ENCODE measurements at regions not wholly inside any gene's neighbourhood (a gene's known extent, or its start where the extent isn't known, plus 50 kb on each side); places are given as distances from the start of the nearest gene placed in this dataset.

GRCh38 chr14:106347291-106347778 lies 821.0 kb downstream of the TMEM121 start:
- TF ChIP-seq CTCF (conservative IDR thresholded peaks at IDR 0.05; ENCODE audit: low read depth, low read length) (no peak), EZH2 (IDR thresholded peaks at IDR 0.05; ENCODE audit: low read length, unreplicated experiment) (no peak), EZH2phosphoT487 (IDR thresholded peaks at IDR 0.05; ENCODE audit: borderline replicate concordance, low read length) (no peak)

GRCh38 chr14:106347890-106348755 lies 821.7 kb downstream of the TMEM121 start:
- DNase-seq: no peak
- no peak for ATAC-seq
- H2AFZ ChIP-seq (ENCODE audit: low read length): no peak overlapping the region
- intact Hi-C loops (cut with micrococcal nuclease): no loop called here
- H3K9ac ChIP-seq (ENCODE audit: low read length): no peak overlapping the region
- no peaks in the 10 kb centered on the region for H3F3A ChIP-seq (ENCODE audit: low read length, unreplicated experiment)
- no TSS peak for BruUV-seq (replicated peaks)
- H3K79me2 ChIP-seq (ENCODE audit: low read length): no peaks in the 10 kb centered on the region
- no peak overlapping the region for H3K4me3 ChIP-seq (ENCODE audit: low read length)
- ChIA-PET POLR2A (ENCODE audit: unreplicated experiment) (no interaction called here), CTCF (no interaction called here)
- H3K9me3 ChIP-seq (ENCODE audit: low read length): peaks cover 46% of the 10 kb centered on the region
- no peaks in the 10 kb centered on the region for H3K9me2 ChIP-seq (replicated peaks; ENCODE audit: low read length)
- H3K4me2 ChIP-seq (ENCODE audit: low read length): no peak overlapping the region
- H3K36me3 ChIP-seq (ENCODE audit: low read depth, low read length): no peaks in the 10 kb centered on the region
- no peaks in the 10 kb centered on the region for H3K27me3 ChIP-seq (ENCODE audit: low read length)
- TF ChIP-seq EZH2phosphoT487 (IDR thresholded peaks at IDR 0.05; ENCODE audit: borderline replicate concordance, low read length) (no peak), CTCF (conservative IDR thresholded peaks at IDR 0.05; ENCODE audit: low read depth, low read length) (no peak), EZH2 (IDR thresholded peaks at IDR 0.05; ENCODE audit: low read length, unreplicated experiment) (no peak)
- no peak overlapping the region for H3K27ac ChIP-seq (ENCODE audit: low read length)
- no peaks in the 10 kb centered on the region for H4K20me1 ChIP-seq (ENCODE audit: low read length)
- no peaks in the 10 kb centered on the region for H3K4me1 ChIP-seq (ENCODE audit: insufficient read depth, low read length)

More at GRCh38 chr14:106347291-106347778, 821.0 kb downstream of the TMEM121 start:
- Histone ChIP-seq H3K4me1 (ENCODE audit: insufficient read depth, low read length) (no peaks in the 10 kb centered on the region), H4K20me1 (ENCODE audit: low read length) (no peaks in the 10 kb centered on the region), H3K79me2 (ENCODE audit: low read length) (no peaks in the 10 kb centered on the region), H3K9me2 (replicated peaks; ENCODE audit: low read length) (no peaks in the 10 kb centered on the region), H3K4me3 (ENCODE audit: low read length) (no peak overlapping the region), H3K9me3 (ENCODE audit: low read length) (peaks cover 46% of the 10 kb centered on the region), H3K36me3 (ENCODE audit: low read depth, low read length) (no peaks in the 10 kb centered on the region), H3F3A (ENCODE audit: low read length, unreplicated experiment) (no peaks in the 10 kb centered on the region), H2AFZ (ENCODE audit: low read length) (no peak overlapping the region), H3K9ac (ENCODE audit: low read length) (no peak overlapping the region), H3K27ac (ENCODE audit: low read length) (no peak overlapping the region), H3K27me3 (ENCODE audit: low read length) (no peaks in the 10 kb centered on the region), H3K4me2 (ENCODE audit: low read length) (no peak overlapping the region)
- intact Hi-C loops (cut with micrococcal nuclease): no loop called here
- POLR2A ChIA-PET (ENCODE audit: unreplicated experiment): no interaction called here
- ATAC-seq (no peak), DNase-seq (no peak)
- CTCF ChIA-PET: no interaction called here
- no TSS peak for BruUV-seq (replicated peaks)
